ENCODE measurements at regions not wholly inside any gene's neighbourhood (a gene's known extent, or its start where the extent isn't known, plus 50 kb on each side); places are given as distances from the start of the nearest gene placed in this dataset.

DNA sequence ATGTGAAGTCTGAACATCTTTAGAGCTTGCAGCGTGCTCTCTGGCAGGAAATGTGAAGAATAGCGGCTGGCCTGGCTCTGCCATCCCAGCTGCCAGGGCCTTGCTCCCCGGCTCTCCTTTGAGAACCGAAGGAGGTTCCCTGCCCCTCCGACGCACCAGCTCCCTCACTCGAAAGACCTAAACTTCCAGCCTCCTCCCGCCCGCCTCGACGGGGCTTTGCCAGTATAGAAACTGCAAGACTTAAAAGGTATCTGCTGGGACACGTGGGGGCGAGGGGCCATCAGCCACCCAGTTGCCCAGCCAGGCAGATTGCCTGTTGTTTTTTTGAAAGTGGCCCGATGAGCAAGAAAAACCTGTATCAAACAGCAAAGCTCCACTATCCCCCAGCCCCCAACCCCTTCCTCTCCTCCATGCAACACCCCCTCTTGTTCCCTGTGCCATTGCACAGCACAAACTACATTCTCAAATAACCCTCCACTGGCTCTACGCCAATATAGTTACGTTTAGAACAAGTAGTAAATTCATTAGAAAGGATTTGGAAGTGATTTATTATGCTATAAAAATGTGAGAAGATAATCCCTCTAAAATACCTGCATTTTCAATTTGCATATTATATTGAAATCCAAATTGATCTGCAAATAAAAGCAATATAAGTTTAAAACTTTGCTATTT lies 331.9 kb downstream of the MED10 start:
- TF ChIP-seq, protein P1, sequence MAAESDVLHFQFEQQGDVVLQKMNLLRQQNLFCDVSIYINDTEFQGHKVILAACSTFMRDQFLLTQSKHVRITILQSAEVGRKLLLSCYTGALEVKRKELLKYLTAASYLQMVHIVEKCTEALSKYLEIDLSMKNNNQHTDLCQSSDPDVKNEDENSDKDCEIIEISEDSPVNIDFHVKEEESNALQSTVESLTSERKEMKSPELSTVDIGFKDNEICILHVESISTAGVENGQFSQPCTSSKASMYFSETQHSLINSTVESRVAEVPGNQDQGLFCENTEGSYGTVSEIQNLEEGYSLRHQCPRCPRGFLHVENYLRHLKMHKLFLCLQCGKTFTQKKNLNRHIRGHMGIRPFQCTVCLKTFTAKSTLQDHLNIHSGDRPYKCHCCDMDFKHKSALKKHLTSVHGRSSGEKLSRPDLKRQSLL (tag by site-specific recombination; IDR thresholded peaks at IDR 0.05) = no peak
- TF ChIP-seq, protein P2, sequence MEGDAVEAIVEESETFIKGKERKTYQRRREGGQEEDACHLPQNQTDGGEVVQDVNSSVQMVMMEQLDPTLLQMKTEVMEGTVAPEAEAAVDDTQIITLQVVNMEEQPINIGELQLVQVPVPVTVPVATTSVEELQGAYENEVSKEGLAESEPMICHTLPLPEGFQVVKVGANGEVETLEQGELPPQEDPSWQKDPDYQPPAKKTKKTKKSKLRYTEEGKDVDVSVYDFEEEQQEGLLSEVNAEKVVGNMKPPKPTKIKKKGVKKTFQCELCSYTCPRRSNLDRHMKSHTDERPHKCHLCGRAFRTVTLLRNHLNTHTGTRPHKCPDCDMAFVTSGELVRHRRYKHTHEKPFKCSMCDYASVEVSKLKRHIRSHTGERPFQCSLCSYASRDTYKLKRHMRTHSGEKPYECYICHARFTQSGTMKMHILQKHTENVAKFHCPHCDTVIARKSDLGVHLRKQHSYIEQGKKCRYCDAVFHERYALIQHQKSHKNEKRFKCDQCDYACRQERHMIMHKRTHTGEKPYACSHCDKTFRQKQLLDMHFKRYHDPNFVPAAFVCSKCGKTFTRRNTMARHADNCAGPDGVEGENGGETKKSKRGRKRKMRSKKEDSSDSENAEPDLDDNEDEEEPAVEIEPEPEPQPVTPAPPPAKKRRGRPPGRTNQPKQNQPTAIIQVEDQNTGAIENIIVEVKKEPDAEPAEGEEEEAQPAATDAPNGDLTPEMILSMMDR (tag by site-specific recombination; IDR thresholded peaks at IDR 0.05) = no peak
- TF ChIP-seq ZBTB7A (tag by site-specific recombination; IDR thresholded peaks at IDR 0.05; ENCODE audit: low read depth) (no peak), ZSCAN18 (tag by site-specific recombination; IDR thresholded peaks at IDR 0.05) (no peak), ZNF140 (tag by site-specific recombination; IDR thresholded peaks at IDR 0.05) (no peak), PRDM4 (tag by site-specific recombination; IDR thresholded peaks at IDR 0.05) (no peak), ZNF175 (tag by site-specific recombination; IDR thresholded peaks at IDR 0.05) (no peak), SP2 (tag by site-specific recombination; IDR thresholded peaks at IDR 0.05) (no peak), ZNF391 (tag by site-specific recombination; IDR thresholded peaks at IDR 0.05; ENCODE audit: borderline replicate concordance, low read depth) (no peak), ZNF704 (tag by site-specific recombination; IDR thresholded peaks at IDR 0.05) (no peak), ZNF707 (tag by site-specific recombination; IDR thresholded peaks at IDR 0.05) (no peak)
